ENCODE measurements at regions not wholly inside any gene's neighbourhood (a gene's known extent, or its start where the extent isn't known, plus 50 kb on each side); places are given as distances from the start of the nearest gene placed in this dataset.

GRCh38 chr13:40875044-40875443 is 85.6 kb downstream of the SLC25A15 start:
- Histone ChIP-seq H3K36me3 (replicated peaks in 1 of 2; ENCODE audit: control insufficient read depth in 1 of 2, insufficient read depth in 2 of 2, low read length in 1 of 2) (peaks cover 18 to 21% of the 10 kb centered on the region in 2 experiments), H3K27me3 (ENCODE audit: insufficient read depth) (no peaks in the 10 kb centered on the region), H4K20me1 (ENCODE audit: insufficient read depth) (no peaks in the 10 kb centered on the region), H3F3A (replicated peaks; ENCODE audit: insufficient read depth) (no peaks in the 10 kb centered on the region), H2AFZ (ENCODE audit: low read depth) (no peak overlapping the region), H3K4me3 (ENCODE audit: low read depth in 2 of 2, low read length in 1 of 2) (no peak overlapping the region; a peak in 1 of 4 replicates), H3K9ac (no peak overlapping the region), H3K79me2 (ENCODE audit: insufficient read depth) (no peaks in the 10 kb centered on the region), H3K9me2 (no peaks in the 10 kb centered on the region), H3K4me1 (ENCODE audit: control insufficient read depth in 1 of 2, insufficient read depth in 2 of 2, low read depth in 1 of 2, low read length in 1 of 2) (no peaks in the 10 kb centered on the region), H3K4me2 (no peak overlapping the region), H3K27ac (ENCODE audit: low read depth in 2 of 2, low read length in 1 of 2) (no peak overlapping the region), H3K9me3 (no peaks in the 10 kb centered on the region)
- WGBS (ENCODE audit: low lambda C conversion rate), result 88% methylated on average over 2 of the region's 4 CpGs
- ChIA-PET POLR2A (no interaction called here), CTCF (no interaction called here)
- TF ChIP-seq GABPA (IDR thresholded peaks at IDR 0.05; ENCODE audit: low read depth) (no peak), MXI1 (IDR thresholded peaks at IDR 0.05; ENCODE audit: low read depth, low read length) (no peak), GATA2 (CRISPR knock-in tag; IDR thresholded peaks at IDR 0.05) (no peak)
- no peak for DNase-seq

- Histone ChIP-seq H3K27ac (ENCODE audit: low read depth in 2 of 2, low read length in 1 of 2) (no peak overlapping the region), H3F3A (replicated peaks; ENCODE audit: insufficient read depth) (no peaks in the 10 kb centered on the region), H3K9ac (no peak overlapping the region), H3K4me1 (ENCODE audit: control insufficient read depth in 1 of 2, insufficient read depth in 2 of 2, low read depth in 1 of 2, low read length in 1 of 2) (no peaks in the 10 kb centered on the region), H3K9me2 (no peaks in the 10 kb centered on the region), H3K27me3 (ENCODE audit: insufficient read depth) (no peaks in the 10 kb centered on the region), H3K79me2 (ENCODE audit: insufficient read depth) (no peaks in the 10 kb centered on the region), H2AFZ (ENCODE audit: low read depth) (no peak overlapping the region), H4K20me1 (ENCODE audit: insufficient read depth) (no peaks in the 10 kb centered on the region), H3K4me3 (ENCODE audit: low read depth in 2 of 2, low read length in 1 of 2) (no peak overlapping the region), H3K36me3 (replicated peaks in 1 of 2; ENCODE audit: control insufficient read depth in 1 of 2, insufficient read depth in 2 of 2, low read length in 1 of 2) (peaks cover 21% of the 10 kb centered on the region in 2 experiments), H3K4me2 (no peak overlapping the region), H3K9me3 (no peaks in the 10 kb centered on the region)
- no peak for DNase-seq
- ChIA-PET CTCF (interaction anchor here (0.8 kb wide), 1 partner anchor 261 kb away, joined by 3 read pairs; no protein-coding TSS in a partner anchor), POLR2A (no interaction called here)
- 94% methylated on average over 6 of the region's 6 CpGs for WGBS (ENCODE audit: low lambda C conversion rate)
- TF ChIP-seq RFX5 (IDR thresholded peaks at IDR 0.05; ENCODE audit: low read length) (no peak), ELF1 (IDR thresholded peaks at IDR 0.05) (no peak)
These were observed 86.2 kb downstream of the SLC25A15 start for GRCh38 chr13:40875583-40875982.

- WGBS (ENCODE audit: low lambda C conversion rate), result 94% methylated on average over 8 of the region's 8 CpGs
- H3K79me2 ChIP-seq (ENCODE audit: insufficient read depth), result no peaks in the 10 kb centered on the region
- no peak overlapping the region for H3K9ac ChIP-seq
- no peak overlapping the region for H3K4me2 ChIP-seq
- H4K20me1 ChIP-seq (ENCODE audit: insufficient read depth), result no peaks in the 10 kb centered on the region
- DNase-seq, result no peak
- H3K9me3 ChIP-seq, result no peaks in the 10 kb centered on the region
- H3K4me3 ChIP-seq (ENCODE audit: low read depth in 2 of 2, low read length in 1 of 2), result no peak overlapping the region
- H3K36me3 ChIP-seq (replicated peaks in 1 of 2; ENCODE audit: control insufficient read depth in 1 of 2, insufficient read depth in 2 of 2, low read length in 1 of 2), result peaks cover 17% of the 10 kb centered on the region in 2 experiments
- no peaks in the 10 kb centered on the region for H3F3A ChIP-seq (replicated peaks; ENCODE audit: insufficient read depth)
- ChIA-PET CTCF (interaction anchor here (0.8 kb wide), 1 partner anchor 261 kb away, joined by 3 read pairs; no protein-coding TSS in a partner anchor), POLR2A (no interaction called here)
- no peaks in the 10 kb centered on the region for H3K4me1 ChIP-seq (ENCODE audit: control insufficient read depth in 1 of 2, insufficient read depth in 2 of 2, low read depth in 1 of 2, low read length in 1 of 2)
- TF ChIP-seq IRF3 (IDR thresholded peaks at IDR 0.05; ENCODE audit: low read depth, low read length) (no peak), CTCF (IDR thresholded peaks at IDR 0.05) (no peak), MEF2A (IDR thresholded peaks at IDR 0.05; ENCODE audit: borderline replicate concordance, low read depth) (no peak), JUND (IDR thresholded peaks at IDR 0.05) (no peak), USF1 (IDR thresholded peaks at IDR 0.05; ENCODE audit: borderline replicate concordance, low read depth) (no peak), GATA2 (CRISPR knock-in tag; IDR thresholded peaks at IDR 0.05) (no peak), TCF12 (IDR thresholded peaks at IDR 0.05) (no peak), TAF1 (IDR thresholded peaks at IDR 0.05; ENCODE audit: borderline replicate concordance, low read depth, low read length) (no peak), EP300 (IDR thresholded peaks at IDR 0.05; ENCODE audit: borderline replicate concordance in 1 of 2, low read depth in 1 of 2, low read length in 1 of 2) (no peak), GABPA (IDR thresholded peaks at IDR 0.05; ENCODE audit: low read depth) (no peak), RAD21 (IDR thresholded peaks at IDR 0.05; ENCODE audit: low read length) (no peak)
- H2AFZ ChIP-seq (ENCODE audit: low read depth), result no peak overlapping the region
- H3K27me3 ChIP-seq (ENCODE audit: insufficient read depth), result no peaks in the 10 kb centered on the region
- H3K9me2 ChIP-seq, result no peaks in the 10 kb centered on the region
- no peak overlapping the region for H3K27ac ChIP-seq (ENCODE audit: low read depth in 2 of 2, low read length in 1 of 2)
These were observed 86.8 kb downstream of the SLC25A15 start for GRCh38 chr13:40876020-40876738.
